H1 (cell line): ENCODE measurements at regions not wholly inside any gene's neighbourhood (a gene's known extent, or its start where the extent isn't known, plus 50 kb on each side); places are given as distances from the start of the nearest gene placed in this dataset.

Experiments
- JUN ChIP-seq: IDR thresholded peaks from 2 replicates; pipeline ENCODE4 v1.6.1; 2011; ENCODE audit warnings: low read depth, mild to moderate bottlenecking, improper control_type of control experiment, low read length
- NANOG ChIP-seq: IDR thresholded peaks from 2 replicates; pipeline ENCODE4 v1.6.1; 2011; ENCODE audit warnings: low read length, low read depth, mild to moderate bottlenecking, inconsistent platforms; ENCODE audit not compliant: insufficient read depth, poor library complexity, severe bottlenecking
- POLR2AphosphoS5 ChIP-seq: IDR thresholded peaks from 2 replicates; pipeline ENCODE4 v1.6.1; 2011; ENCODE audit warnings: low read depth, low read length
- POU5F1 ChIP-seq: IDR thresholded peaks from 2 replicates; pipeline ENCODE4 v1.6.1; 2011; ENCODE audit warnings: low read depth, mild to moderate bottlenecking, low read length, moderate library complexity
- RAD21 ChIP-seq, 2 experiments: IDR thresholded peaks in 1 of 2; conservative IDR thresholded peaks in 1 of 2; 2 replicates each; pipeline ENCODE4 v1.6.1; 2011; ENCODE audit warnings: low read depth in 2 of 2, low read length in 2 of 2, improper control_type of control experiment in 1 of 2, inconsistent platforms in 1 of 2, mild to moderate bottlenecking in 1 of 2, moderate library complexity in 1 of 2
- SP2 ChIP-seq: IDR thresholded peaks from 2 replicates; pipeline ENCODE4 v1.6.1; 2012; ENCODE audit warnings: mild to moderate bottlenecking, low read length, inconsistent platforms
- TF ChIP-seq, protein P1 (sequence below), 3 experiments: IDR thresholded peaks; 1 replicate in 2 of 3; 2 replicates in 1 of 3; pipeline versions ENCODE4 v1.5.1 to v1.6.1; 2011; ENCODE audit warnings: low read length in 3 of 3, mild to moderate bottlenecking in 3 of 3, inconsistent platforms in 2 of 3, low read depth in 1 of 3, moderate library complexity in 1 of 3; ENCODE audit not compliant: insufficient read depth in 1 of 3; ENCODE audit errors: control extremely low read depth in 1 of 3

DNA sequence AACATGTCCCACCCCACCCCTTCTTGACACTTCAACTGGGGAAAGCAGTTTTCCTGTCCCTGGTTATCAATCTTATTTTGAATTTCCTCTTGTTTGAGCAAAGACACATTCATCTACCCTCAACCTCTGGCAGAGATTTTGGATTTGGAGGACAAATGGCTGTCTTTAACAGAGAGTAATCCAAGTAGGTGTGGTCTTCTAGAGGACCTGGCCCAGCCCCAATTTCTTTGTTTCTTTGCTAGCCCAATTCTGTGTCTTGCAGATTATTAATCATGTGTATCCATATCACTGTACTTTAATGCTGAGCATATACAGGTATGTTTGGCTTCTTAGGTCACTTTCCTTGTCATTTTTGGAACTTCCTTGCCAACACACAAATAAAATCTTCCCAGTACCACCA, 58.8 kb upstream of the ADCY1 start (continued):
- TF ChIP-seq, protein P1, sequence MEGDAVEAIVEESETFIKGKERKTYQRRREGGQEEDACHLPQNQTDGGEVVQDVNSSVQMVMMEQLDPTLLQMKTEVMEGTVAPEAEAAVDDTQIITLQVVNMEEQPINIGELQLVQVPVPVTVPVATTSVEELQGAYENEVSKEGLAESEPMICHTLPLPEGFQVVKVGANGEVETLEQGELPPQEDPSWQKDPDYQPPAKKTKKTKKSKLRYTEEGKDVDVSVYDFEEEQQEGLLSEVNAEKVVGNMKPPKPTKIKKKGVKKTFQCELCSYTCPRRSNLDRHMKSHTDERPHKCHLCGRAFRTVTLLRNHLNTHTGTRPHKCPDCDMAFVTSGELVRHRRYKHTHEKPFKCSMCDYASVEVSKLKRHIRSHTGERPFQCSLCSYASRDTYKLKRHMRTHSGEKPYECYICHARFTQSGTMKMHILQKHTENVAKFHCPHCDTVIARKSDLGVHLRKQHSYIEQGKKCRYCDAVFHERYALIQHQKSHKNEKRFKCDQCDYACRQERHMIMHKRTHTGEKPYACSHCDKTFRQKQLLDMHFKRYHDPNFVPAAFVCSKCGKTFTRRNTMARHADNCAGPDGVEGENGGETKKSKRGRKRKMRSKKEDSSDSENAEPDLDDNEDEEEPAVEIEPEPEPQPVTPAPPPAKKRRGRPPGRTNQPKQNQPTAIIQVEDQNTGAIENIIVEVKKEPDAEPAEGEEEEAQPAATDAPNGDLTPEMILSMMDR (IDR thresholded peaks at IDR 0.05; ENCODE audit: control extremely low read depth in 1 of 3, insufficient read depth in 1 of 3, low read depth in 1 of 3, low read length in 3 of 3): no peak
- TF ChIP-seq NANOG: no peak
- no peak for TF ChIP-seq POLR2AphosphoS5
- TF ChIP-seq POU5F1: no peak
- no peak for TF ChIP-seq JUN
- no peak for TF ChIP-seq RAD21 (IDR thresholded peaks at IDR 0.05 in 1 of 2, conservative IDR thresholded peaks at IDR 0.05 in 1 of 2; ENCODE audit: low read depth in 2 of 2, low read length in 2 of 2)
- no peak for TF ChIP-seq SP2
